Parathyroid adenoma (tissue), 2 donors: ENCODE measurements at regions not wholly inside any gene's neighbourhood (a gene's known extent, or its start where the extent isn't known, plus 50 kb on each side); places are given as distances from the start of the nearest gene placed in this dataset.

Source experiments
- H2AFZ ChIP-seq: fragments of 300-600 bp; sonication (generic); one replicate; pipeline ENCODE4 v1.7.0; 2017; ENCODE audit warnings: antibody characterized with exemption, mild to moderate bottlenecking
- H3K27ac ChIP-seq: fragments of 300-600 bp; sonication (generic); one replicate; pipeline ENCODE4 v1.7.0; 2017
- H3K27me3 ChIP-seq: fragments of 300-600 bp; sonication (generic); one replicate; pipeline ENCODE4 v1.7.0; 2017; ENCODE audit warnings: low read length; ENCODE audit not compliant: control insufficient read depth, insufficient read depth
- H3K36me3 ChIP-seq: fragments of 300-600 bp; sonication (generic); one replicate; pipeline ENCODE4 v1.7.0; 2017; ENCODE audit warnings: low read length; ENCODE audit not compliant: control insufficient read depth, insufficient read depth
- H3K4me1 ChIP-seq: fragments of 300-600 bp; sonication (generic); one replicate; pipeline ENCODE4 v1.7.0; 2017; ENCODE audit warnings: control low read depth
- H3K4me2 ChIP-seq: fragments of 300-600 bp; sonication (generic); one replicate; pipeline ENCODE4 v1.7.0; 2017; ENCODE audit warnings: low read length
- H3K4me3 ChIP-seq: fragments of 300-600 bp; sonication (generic); one replicate; pipeline ENCODE4 v1.7.0; 2017; ENCODE audit warnings: low read depth, low read length
- H3K79me2 ChIP-seq: fragments of 300-600 bp; sonication (generic); one replicate; pipeline ENCODE4 v1.7.0; 2017; ENCODE audit warnings: control low read depth
- H3K9ac ChIP-seq: fragments of 300-600 bp; sonication (generic); one replicate; pipeline ENCODE4 v1.7.0; 2017; ENCODE audit warnings: mild to moderate bottlenecking
- H3K9me3 ChIP-seq: fragments of 300-600 bp; sonication (generic); one replicate; pipeline ENCODE4 v1.7.0; 2017; ENCODE audit warnings: low read length; ENCODE audit not compliant: control insufficient read depth
- TF ChIP-seq, protein P1 (sequence below): fragments of 300-600 bp; sonication (generic); IDR thresholded peaks from one replicate; pipeline ENCODE4 v1.7.0; 2017; ENCODE audit warnings: antibody characterized with exemption, mild to moderate bottlenecking
- donor health status: primary hyperparathyroidism.

DNA sequence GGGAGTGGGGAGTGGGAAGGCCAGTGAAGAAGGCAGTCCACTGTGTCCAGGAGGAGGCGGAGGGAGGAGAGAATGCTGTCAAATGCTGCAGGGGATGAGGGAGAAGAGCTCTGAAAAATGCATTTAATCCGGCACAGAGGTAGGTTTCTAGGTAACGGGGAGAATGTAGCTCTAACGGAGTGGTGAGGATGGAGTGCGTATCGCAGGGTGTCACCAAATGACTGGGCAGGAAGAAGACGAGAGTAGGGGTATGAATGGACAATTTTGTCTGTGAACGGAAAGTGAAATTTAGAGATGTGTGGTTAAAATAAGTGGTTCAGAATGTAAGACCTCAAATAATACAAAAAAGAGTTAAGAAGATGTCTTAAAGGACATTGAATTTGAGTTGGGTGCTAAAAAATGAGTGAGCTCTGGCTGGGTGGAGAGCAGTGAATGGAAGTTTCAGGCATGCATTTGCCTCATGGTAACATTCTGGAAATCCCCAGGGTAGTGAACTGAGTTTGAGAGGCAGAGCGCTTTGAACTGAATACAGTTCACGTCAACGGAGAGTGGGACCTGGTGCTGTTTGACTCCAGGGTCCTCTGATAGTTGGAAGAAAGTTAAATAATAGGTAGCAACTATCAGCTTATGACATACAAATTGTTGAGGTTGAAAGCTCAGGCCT lies 81.3 kb upstream of the CADM1 start:
- TF ChIP-seq, protein P1, sequence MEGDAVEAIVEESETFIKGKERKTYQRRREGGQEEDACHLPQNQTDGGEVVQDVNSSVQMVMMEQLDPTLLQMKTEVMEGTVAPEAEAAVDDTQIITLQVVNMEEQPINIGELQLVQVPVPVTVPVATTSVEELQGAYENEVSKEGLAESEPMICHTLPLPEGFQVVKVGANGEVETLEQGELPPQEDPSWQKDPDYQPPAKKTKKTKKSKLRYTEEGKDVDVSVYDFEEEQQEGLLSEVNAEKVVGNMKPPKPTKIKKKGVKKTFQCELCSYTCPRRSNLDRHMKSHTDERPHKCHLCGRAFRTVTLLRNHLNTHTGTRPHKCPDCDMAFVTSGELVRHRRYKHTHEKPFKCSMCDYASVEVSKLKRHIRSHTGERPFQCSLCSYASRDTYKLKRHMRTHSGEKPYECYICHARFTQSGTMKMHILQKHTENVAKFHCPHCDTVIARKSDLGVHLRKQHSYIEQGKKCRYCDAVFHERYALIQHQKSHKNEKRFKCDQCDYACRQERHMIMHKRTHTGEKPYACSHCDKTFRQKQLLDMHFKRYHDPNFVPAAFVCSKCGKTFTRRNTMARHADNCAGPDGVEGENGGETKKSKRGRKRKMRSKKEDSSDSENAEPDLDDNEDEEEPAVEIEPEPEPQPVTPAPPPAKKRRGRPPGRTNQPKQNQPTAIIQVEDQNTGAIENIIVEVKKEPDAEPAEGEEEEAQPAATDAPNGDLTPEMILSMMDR = no peak
- no peak overlapping the region for H2AFZ ChIP-seq
- no peaks in the 10 kb centered on the region for H3K79me2 ChIP-seq
- H3K9me3 ChIP-seq = no peaks in the 10 kb centered on the region
- H3K27ac ChIP-seq = no peak overlapping the region
- H3K9ac ChIP-seq = no peak overlapping the region
- no peak overlapping the region for H3K4me3 ChIP-seq
- no peaks in the 10 kb centered on the region for H3K4me1 ChIP-seq
- H3K4me2 ChIP-seq = no peak overlapping the region
- no peaks in the 10 kb centered on the region for H3K27me3 ChIP-seq
- no peaks in the 10 kb centered on the region for H3K36me3 ChIP-seq

DNA sequence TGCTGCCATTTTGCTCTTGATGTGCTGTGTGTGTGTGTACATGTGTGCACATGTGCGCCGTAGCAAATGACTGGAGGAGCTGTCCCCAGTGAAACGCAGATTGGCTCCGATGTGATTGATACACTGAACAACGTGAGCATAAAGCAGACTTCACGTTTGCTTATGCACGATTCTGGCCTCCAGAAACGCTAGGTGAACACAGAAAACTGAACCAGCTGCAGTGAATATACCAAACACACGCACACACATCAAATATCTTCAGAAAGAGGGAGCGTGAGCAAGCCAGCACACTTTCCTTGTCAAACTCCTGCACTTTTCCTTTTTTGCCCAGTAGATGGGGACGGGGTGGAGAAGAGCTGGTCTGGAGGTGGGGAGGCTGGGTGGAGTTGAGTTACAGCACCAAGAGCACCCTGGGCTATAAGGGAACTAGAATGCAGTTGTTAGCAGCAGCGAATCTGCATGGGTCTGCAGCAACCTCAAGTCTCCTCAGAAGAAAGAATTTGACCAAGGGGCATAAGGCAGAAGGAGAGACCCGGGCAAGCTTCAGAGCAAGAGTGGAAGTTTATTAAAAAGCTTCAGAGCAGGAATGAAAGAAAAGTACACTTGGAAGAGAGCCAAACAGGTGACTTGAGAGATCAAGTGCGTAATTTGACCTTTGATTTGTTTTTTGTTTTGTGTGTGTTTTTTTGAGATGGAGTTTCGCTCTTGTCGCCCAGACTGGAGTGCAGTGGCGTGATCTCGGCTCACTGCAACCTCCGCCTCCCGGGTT lies 77.8 kb upstream of the CADM1 start:
- Histone ChIP-seq H3K4me3 (no peak overlapping the region), H3K79me2 (no peaks in the 10 kb centered on the region), H3K4me1 (no peaks in the 10 kb centered on the region), H3K4me2 (no peak overlapping the region), H3K36me3 (no peaks in the 10 kb centered on the region), H3K9ac (no peak overlapping the region), H3K27ac (no peak overlapping the region), H3K9me3 (no peaks in the 10 kb centered on the region), H2AFZ (no peak overlapping the region), H3K27me3 (no peaks in the 10 kb centered on the region)
- TF ChIP-seq, protein P1 = no peak

- H3K9ac ChIP-seq = no peak overlapping the region
- no peaks in the 10 kb centered on the region for H3K4me1 ChIP-seq
- no peaks in the 10 kb centered on the region for H3K79me2 ChIP-seq
- no peaks in the 10 kb centered on the region for H3K36me3 ChIP-seq
- TF ChIP-seq, protein P1 = no peak
- no peak overlapping the region for H3K27ac ChIP-seq
- no peaks in the 10 kb centered on the region for H3K27me3 ChIP-seq
- H3K9me3 ChIP-seq = no peaks in the 10 kb centered on the region
- H2AFZ ChIP-seq = no peak overlapping the region
- H3K4me3 ChIP-seq = no peak overlapping the region
- no peak overlapping the region for H3K4me2 ChIP-seq
Measured at GRCh38 chr11:115580927-115581680, 76.9 kb upstream of the CADM1 start.

DNA sequence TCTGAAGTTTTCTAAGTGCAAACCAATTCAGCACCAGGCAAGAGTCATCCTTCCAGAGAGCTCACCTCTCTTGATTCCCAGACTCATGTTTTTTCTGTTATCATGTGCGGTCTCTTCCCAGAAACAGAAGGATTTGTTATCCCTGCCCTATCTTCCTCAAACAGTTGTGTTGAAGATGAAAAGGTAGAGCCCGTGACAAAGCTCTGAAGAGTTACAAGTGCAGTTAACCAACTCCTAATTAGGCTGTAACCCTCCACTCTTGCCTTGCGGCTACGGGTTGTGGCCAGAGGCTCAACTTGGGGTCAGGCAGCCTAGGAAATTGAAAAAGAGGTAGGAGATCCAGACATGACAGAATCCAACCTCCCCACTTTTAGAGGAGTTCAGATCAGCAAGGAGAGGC lies 76.2 kb upstream of the CADM1 start:
- Histone ChIP-seq H3K36me3 (no peaks in the 10 kb centered on the region), H3K4me3 (no peak overlapping the region), H3K79me2 (no peaks in the 10 kb centered on the region), H3K9me3 (no peaks in the 10 kb centered on the region), H3K27ac (no peak overlapping the region), H3K9ac (no peak overlapping the region), H3K4me1 (no peaks in the 10 kb centered on the region), H2AFZ (no peak overlapping the region), H3K27me3 (no peaks in the 10 kb centered on the region), H3K4me2 (no peak overlapping the region)
- TF ChIP-seq, protein P1 = no peak
